HepG2 (cell line): ENCODE measurements at regions not wholly inside any gene's neighbourhood (a gene's known extent, or its start where the extent isn't known, plus 50 kb on each side); places are given as distances from the start of the nearest gene placed in this dataset.

Experiments used
- HNF1B ChIP-seq: sonication (generic); formaldehyde crosslinking; IDR thresholded peaks from 2 replicates; pipeline ENCODE4 v1.5.1; 2020; ENCODE audit warnings: mild to moderate bottlenecking, moderate library complexity, missing genetic modification reagents
- MAFK ChIP-seq, 2 experiments: IDR thresholded peaks in 1 of 2; conservative IDR thresholded peaks in 1 of 2; 2 replicates each; pipeline ENCODE4 v1.6.1; 2011; ENCODE audit warnings: improper control_type of control experiment in 2 of 2, low read length in 2 of 2
- NFIC ChIP-seq: IDR thresholded peaks from 2 replicates; pipeline ENCODE4 v1.6.1; 2012; ENCODE audit warnings: mild to moderate bottlenecking, low read length, inconsistent platforms
- SMAD1 ChIP-seq: sonication (generic); formaldehyde crosslinking; IDR thresholded peaks from 2 replicates; pipeline ENCODE4 v1.4.0; 2020; ENCODE audit warnings: missing genetic modification reagents, low read depth, mild to moderate bottlenecking, borderline replicate concordance
- SMYD3 ChIP-seq: sonication (generic); formaldehyde crosslinking; IDR thresholded peaks from 2 replicates; pipeline ENCODE4 v1.8.1; 2023; ENCODE audit warnings: mild to moderate bottlenecking, missing genetic modification reagents
- ZNF546 ChIP-seq: sonication (generic); formaldehyde crosslinking; conservative IDR thresholded peaks from 2 replicates; pipeline ENCODE4 v1.8.1; 2023; ENCODE audit warnings: mild to moderate bottlenecking, missing genetic modification reagents
- TF ChIP-seq, protein P1 (sequence below): sonication (generic); formaldehyde crosslinking; IDR thresholded peaks from 2 replicates; pipeline ENCODE4 v1.4.0; 2020; ENCODE audit warnings: mild to moderate bottlenecking, missing genetic modification reagents
- TF ChIP-seq, protein P2 (sequence below): sonication (generic); formaldehyde crosslinking; IDR thresholded peaks from 2 replicates; pipeline ENCODE4 v1.4.0; 2020; ENCODE audit warnings: missing genetic modification reagents, borderline replicate concordance

DNA sequence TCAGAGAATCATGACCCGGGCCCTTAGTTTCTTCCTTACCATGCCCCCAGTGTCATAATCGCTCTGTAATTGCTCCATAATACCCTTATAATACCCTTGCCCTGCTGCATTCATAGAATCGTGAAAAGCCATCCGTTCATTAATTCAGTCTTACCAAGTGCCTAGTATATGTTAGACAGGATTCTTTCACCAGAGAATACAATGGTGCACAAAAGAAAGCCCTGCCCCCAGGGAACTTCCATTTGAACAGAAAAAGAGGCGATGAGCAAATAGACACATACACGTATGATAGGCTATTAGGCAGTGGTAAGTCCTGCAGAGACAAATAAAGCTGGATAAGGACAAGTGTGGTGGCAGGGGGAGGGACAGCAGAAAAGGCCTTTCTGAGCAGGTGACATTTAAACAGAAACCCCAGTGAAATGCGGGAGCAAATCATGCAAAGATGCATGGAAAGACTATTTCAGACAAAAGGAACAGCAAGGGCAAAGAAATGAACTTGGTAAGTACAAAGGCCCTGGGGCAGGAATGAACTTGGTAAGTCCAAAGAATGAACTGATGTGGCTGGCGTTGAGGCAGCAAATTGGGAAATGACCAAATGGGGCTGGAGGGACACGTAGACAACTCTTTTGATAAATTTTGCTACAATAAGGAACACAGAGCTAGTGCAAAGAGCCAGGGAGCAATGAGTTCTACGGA is 74.6 kb upstream of the CREB3L1 start (continued):
- TF ChIP-seq, protein P1, sequence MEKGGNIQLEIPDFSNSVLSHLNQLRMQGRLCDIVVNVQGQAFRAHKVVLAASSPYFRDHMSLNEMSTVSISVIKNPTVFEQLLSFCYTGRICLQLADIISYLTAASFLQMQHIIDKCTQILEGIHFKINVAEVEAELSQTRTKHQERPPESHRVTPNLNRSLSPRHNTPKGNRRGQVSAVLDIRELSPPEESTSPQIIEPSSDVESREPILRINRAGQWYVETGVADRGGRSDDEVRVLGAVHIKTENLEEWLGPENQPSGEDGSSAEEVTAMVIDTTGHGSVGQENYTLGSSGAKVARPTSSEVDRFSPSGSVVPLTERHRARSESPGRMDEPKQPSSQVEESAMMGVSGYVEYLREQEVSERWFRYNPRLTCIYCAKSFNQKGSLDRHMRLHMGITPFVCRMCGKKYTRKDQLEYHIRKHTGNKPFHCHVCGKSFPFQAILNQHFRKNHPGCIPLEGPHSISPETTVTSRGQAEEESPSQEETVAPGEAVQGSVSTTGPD (CRISPR knock-in tag): no peak
- TF ChIP-seq MAFK (conservative IDR thresholded peaks at IDR 0.05 in 1 of 2, IDR thresholded peaks at IDR 0.05 in 1 of 2; ENCODE audit: low read length in 2 of 2) (no peak), HNF1B (CRISPR knock-in tag) (no peak), ZNF546 (CRISPR knock-in tag) (no peak), SMYD3 (CRISPR knock-in tag) (no peak), NFIC (no peak), SMAD1 (CRISPR knock-in tag) (no peak)
- TF ChIP-seq, protein P2, sequence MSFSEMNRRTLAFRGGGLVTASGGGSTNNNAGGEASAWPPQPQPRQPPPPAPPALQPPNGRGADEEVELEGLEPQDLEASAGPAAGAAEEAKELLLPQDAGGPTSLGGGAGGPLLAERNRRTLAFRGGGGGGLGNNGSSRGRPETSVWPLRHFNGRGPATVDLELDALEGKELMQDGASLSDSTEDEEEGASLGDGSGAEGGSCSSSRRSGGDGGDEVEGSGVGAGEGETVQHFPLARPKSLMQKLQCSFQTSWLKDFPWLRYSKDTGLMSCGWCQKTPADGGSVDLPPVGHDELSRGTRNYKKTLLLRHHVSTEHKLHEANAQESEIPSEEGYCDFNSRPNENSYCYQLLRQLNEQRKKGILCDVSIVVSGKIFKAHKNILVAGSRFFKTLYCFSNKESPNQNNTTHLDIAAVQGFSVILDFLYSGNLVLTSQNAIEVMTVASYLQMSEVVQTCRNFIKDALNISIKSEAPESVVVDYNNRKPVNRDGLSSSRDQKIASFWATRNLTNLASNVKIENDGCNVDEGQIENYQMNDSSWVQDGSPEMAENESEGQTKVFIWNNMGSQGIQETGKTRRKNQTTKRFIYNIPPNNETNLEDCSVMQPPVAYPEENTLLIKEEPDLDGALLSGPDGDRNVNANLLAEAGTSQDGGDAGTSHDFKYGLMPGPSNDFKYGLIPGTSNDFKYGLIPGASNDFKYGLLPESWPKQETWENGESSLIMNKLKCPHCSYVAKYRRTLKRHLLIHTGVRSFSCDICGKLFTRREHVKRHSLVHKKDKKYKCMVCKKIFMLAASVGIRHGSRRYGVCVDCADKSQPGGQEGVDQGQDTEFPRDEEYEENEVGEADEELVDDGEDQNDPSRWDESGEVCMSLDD (CRISPR knock-in tag): no peak
- TF ChIP-seq, all 625 proteins: peak for 0
